Panc1 (cell line): ENCODE measurements at regions not wholly inside any gene's neighbourhood (a gene's known extent, or its start where the extent isn't known, plus 50 kb on each side); places are given as distances from the start of the nearest gene placed in this dataset.

Experiments used
- CTCF ChIP-seq: fragments of 450-650 bp; IDR thresholded peaks from 2 replicates; pipeline ENCODE4 v1.5.1; 2017; ENCODE audit warnings: mild to moderate bottlenecking
- POLR2AphosphoS5 ChIP-seq: IDR thresholded peaks from 2 replicates; pipeline ENCODE4 v1.6.1; 2012; ENCODE audit warnings: mild to moderate bottlenecking, low read depth, low read length, moderate library complexity

GRCh38 chr4:183571350-183571941, 66.6 kb downstream of the ING2 start:
- TF ChIP-seq CTCF (no peak), POLR2AphosphoS5 (no peak)
